Ecto neural progenitor cell (in vitro differentiated cells): ENCODE measurements at regions not wholly inside any gene's neighbourhood (a gene's known extent, or its start where the extent isn't known, plus 50 kb on each side); places are given as distances from the start of the nearest gene placed in this dataset.
"Not testable (repeated sequence)": the region's sequence is repeated elsewhere in the genome, so short reads cannot be mapped to it uniquely, and the experiment has no call there.

Source experiments
- DNase-seq: peaks from one replicate; pipeline ENCODE4 v3.0.0-alpha.2; 2018; ENCODE audit warnings: low spot score

DNA sequence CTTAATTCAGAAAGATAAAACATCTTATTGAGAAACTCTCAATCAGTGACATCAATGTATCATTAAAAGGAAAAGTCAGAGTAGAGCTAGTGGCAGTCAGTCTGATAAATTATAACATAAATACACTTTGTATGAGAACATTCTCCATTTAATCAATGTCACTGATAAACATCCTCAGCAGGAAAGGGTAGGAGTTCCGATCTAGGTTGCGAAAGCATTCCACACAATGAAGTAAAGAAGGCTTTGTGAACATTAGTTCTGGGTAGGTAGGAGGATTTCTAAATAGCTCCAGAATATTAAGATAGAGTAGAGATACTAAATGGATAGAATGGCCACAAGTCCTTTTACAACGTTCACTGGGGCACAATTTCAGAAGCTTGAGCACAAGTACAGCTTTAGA lies 179.7 kb upstream of the MALRD1 start:
- DNase-seq: no peak

DNA sequence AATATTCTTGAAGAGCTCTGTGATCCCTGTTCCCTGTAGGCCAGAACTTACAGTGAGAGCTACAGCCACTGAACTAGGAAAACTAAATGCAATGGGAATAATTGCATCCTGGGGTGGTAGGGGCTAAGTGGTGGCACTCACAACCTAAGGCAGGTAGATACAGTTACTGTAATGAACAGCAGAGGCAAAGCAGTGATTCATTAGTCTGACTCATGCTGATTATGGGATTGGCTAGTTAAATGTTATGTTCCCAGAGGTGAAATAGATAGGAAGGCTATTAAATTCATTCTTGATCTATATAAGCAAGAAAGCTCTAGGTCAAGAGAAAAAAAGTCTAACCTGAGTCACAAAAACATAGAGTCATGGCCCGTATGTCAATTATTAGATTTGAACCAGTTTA lies 173.1 kb upstream of the MALRD1 start:
- DNase-seq: no peak

DNA sequence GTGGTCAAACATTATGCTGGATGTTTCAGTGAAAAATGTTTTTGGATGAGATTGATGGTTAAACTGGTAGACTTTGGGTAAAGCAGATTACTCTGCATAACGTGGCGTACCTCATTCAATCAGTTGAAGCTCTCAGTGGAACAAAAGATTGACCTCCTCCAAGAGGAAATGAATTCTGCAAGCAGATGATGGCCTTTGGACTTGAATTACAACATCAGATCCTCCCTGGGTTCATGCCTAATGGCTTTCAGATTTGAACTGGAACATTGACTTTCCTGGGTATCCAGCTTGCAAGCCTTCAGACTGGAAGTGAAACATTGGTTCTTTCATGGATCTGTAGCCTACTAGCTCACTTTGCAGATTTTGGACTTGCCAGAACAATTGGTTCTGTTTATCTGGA lies 169.3 kb upstream of the MALRD1 start:
- DNase-seq: no peak

DNA sequence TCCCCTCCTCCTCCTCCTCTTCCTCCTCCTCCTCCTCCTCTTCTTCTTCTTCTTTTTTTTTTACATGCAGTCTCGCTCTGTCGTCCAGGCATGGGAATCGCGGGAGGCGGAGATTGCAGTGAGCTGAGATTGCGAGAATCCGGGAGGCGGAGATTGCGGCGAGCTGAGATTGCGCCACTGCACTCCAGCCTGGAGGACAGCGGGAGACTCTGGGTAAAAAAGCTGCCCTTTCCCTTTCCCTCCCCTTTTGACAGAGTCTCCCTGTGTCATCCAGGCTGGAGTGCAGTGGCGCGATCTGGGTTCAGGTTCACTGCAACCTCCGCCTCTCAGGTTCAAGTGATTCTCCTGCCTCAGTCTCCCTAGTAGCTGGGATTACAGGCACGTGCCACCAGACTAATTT lies 168.1 kb upstream of the MALRD1 start:
- DNase-seq: no peak

DNA sequence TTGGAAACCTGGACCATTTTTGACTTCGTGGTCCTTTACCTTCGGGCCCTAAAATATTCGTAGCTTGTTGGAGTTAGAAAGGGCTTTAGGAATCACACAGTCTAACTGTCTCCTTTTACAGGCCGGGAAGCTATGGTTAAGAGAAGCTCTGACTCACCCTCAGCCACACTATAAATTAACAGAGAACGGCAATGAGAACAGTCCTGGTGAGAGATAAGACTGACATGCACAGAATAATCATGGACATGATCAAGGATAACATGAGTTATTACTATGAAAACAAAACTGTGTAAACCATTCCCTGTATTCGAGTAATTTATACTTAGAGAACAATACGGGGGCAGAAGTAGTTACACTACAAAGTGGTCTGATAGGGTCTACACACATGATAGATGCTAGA lies 162.5 kb upstream of the MALRD1 start:
- DNase-seq: no peak

DNA sequence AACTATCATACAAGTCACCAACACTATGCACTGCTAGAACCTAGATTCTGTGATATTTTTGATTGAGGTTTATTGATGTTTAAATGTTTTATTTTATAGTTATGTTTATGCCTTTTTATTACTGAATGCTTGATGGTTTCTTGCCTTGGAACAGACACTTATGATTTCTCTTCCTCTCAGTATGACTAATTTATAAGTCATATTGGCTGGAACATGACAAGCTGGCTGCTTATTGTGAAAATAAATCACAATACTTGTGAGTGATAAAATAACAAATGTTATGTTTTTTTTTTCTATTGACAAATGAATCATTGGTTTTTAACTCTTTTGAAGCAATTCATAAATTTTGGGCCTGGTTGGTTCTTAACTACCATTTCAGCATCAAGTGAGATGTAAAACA lies 142.0 kb upstream of the MALRD1 start:
- no peak for DNase-seq

DNA sequence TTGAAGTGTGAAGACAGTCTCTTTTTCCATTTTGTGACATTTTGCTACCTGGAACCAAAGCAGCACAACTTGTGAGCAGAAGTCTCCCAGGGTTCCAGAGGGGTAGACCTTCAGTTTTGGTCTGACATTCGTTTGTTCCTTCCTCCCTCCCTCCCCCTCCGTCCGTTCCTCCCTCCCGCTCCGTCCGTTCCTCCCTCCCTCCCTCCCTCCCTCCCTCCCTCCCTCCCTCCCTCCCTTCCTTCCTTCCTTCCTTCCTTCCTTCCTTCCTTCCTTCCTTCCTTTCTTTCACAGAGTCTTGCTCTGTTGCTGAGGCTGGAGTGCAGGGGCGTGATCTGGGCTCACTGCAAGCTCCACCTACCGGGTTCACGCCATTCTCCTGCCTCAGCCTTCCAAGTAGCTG lies 131.2 kb upstream of the MALRD1 start:
- DNase-seq: not testable (repeated sequence)

DNA sequence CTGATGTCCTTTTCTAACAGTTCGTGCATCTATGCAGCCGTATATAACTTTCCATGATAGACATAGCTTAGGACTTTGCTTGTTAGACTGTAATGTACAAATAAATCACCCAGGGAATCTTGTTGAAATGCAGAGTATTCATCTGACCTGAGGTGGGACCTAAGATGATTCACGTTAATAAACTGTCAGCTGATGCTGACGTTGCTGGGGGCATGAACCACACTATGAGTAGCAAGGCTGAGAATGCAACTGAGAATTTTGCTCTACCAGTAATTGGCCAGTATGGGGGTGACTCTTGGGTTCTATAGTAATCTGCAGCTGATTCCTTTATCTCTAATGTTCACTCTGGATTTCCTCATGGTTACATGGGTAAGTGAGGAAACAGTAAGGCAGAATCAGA lies 130.1 kb upstream of the MALRD1 start:
- DNase-seq: no peak

DNA sequence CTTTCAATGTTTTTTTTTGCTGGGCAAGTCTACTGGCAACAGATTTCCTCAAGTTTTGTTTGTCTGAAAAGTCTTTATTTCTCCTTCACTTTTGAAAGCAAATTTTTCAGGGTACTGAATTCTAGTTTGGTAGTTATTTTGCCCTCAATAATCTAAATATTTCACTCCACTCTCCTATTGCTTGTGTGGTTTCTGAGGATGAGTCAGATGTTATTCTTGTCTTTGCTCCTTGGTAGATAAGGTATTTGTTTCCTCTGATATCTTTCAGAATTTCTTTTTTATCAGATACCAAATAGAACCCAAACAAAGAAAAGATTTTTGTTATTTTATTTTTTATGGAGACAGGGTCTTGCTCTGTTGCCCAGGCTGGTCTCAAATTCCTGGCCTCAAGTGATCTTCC lies 99.2 kb upstream of the MALRD1 start:
- DNase-seq: no peak

DNA sequence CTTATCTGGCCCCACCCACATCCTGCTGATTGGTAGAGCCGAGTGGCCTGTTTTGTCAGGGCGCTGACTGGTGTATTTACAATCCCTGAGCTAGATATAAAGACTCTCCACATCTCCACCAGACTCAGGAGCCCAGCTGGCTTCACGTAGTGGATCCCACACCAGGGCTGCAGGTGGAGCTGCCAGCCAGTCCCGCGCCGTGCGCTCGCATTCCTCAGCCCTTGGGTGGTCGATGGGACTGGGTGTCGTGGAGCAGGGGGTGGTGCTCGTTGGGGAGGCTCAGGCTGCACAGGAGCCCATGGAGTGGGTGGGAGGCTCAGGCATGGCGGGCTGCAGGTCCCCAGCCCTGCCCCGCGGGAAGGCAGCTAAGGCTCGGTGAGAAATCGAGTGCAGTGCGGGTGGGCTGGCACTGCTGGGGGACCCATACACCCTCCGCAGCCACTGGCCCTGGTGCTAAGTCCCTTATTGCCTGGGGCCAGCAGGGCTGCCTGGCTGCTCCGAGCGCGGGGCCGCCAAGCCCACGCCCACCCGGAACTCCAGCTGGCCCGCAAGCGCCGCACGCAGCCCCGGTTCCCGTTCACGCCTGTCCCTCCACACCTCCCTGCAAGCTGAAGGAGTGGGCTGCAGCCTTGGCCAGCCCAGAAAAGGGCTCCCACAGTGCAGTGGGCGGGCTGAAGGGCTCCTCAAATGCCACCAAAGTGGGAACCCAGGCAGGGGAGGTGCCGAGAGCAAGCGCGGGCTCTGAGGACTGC lies 97.4 kb upstream of the MALRD1 start:
- not testable (repeated sequence) for DNase-seq

DNA sequence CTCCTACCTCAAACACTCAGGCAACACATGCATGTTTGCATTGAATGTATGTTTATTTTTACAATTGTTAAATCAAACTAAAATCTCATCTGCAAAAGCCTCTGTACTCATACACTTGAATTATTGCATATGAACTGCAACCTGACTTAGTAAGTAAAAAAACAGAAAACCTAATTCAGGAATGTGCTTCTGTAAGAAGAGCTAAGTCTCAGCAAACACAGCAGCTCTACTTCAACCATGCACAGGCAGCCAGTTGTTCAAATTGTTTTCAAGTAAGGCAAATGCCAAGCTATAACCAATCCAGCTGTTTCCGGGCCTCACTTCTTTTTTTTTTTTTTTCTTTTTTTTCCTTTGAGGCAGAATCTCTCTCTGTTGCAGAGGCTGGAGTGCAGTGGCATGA lies 93.5 kb upstream of the MALRD1 start:
- no peak for DNase-seq

DNA sequence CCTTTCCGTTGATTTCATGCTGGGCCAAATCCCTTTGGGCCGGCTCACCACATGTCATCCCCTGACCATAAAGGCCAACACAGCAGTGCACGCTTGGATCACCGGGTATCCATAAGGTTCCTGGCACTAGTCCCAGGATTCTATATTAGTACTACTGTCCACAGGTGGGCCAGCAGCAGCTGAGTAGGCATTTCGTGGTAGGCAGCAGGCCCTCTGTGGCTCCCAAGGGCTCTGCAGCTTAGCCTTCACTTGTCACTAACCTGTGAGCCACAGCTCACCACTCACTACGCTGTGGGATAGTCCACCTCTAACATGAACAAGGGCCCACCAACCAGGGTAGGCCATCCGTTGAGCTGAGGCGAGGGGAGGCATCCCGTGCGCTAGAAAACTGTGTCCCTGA lies 89.2 kb upstream of the MALRD1 start:
- DNase-seq: no peak

DNA sequence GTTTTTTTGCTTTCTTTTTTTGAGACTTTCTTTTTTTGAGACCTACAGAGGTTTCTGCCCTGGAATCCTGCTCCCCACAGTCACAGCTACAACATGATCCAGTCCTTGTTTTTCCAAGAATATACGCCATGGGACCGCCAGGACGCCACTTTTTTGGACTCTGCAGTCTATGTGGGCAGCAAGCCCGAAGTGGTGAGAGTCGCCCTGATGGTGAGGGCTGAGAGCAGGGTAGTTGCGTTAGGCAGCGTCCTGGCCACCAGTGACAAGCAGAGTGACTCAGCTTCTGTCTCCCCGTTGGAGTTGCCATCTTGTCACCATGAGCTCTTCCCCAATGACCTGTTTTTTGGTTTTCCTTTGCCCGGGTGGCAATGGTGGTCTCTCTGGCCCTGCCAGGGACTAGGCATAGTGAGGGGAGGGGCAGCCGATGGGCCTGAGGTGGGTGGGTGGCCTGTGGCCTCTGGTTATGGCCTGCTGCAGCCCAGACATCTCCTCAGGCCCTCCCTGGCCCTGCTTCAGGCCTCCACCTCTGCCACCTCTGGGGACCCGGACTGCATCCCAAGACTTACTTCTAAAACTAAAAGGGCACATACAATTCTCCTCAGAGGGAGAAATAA lies 88.0 kb upstream of the MALRD1 start:
- no peak for DNase-seq

DNA sequence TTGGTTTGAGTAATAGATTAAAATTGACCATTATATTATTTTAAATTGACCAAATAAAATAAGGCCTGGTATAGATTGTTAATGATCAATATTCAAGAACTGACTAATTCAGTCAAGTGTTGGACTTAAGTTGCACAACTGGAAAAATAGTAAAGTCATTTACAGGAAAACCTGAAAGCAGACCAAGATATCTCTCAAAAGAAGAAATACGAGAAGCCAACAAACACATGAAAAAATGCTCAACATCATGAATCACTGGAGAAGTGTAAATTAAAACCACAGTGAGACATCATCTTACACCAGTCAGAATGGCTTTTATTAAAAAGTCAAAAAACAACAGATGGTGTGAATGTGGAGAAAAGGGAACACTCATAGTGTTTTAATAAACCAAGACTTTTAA lies 80.4 kb upstream of the MALRD1 start:
- DNase-seq: no peak

DNA sequence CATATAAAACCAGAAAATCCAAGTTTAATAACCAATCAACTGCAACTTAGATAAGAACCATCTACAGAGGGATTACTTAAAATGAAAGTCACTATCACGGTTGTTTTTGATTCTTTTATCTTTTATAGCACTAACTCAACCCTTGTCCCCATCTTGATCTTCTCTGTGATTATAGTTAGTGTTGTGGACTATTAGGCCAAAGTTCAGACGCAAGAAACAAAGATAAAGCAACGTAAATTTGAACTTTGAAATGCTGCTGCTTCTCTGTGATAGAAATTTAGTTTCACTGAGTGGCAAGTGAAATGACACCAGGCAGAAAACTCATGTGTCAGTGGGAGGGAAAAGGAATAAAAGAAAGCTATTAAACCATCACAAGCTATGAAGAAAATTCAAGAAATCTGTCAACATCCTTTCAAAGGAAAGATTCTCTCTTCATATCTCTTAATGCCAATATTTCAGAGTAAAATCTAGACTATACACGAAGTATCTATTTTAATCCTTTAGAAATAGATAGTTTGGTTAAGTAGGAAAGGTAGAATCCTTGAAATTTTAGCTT lies 71.8 kb upstream of the MALRD1 start:
- no peak for DNase-seq

DNA sequence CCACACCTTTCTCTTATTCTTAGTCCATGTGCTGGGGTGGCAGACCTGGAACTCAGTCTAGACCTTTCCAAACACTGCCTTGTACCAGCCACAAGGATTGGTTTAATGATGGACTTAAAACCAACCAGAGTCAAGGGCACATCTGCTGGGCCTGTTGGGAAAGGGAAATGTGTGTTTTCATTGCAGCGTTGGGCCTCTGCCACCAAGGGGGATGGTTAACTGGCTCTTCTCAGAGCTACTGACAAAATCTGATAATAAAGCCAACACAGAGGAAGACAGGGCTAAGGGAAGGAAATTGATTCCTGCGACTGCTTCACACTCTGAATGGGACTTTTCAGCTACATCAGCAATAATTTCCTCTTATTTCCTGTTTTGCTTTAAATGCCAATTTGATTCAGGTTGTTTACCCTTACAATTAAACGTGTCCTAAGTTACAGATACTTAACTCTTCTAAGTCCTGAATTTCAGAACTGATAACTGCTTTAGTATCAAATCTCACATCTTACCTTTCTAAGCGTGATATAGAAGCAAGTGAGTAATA lies 68.4 kb upstream of the MALRD1 start:
- DNase-seq: no peak

DNA sequence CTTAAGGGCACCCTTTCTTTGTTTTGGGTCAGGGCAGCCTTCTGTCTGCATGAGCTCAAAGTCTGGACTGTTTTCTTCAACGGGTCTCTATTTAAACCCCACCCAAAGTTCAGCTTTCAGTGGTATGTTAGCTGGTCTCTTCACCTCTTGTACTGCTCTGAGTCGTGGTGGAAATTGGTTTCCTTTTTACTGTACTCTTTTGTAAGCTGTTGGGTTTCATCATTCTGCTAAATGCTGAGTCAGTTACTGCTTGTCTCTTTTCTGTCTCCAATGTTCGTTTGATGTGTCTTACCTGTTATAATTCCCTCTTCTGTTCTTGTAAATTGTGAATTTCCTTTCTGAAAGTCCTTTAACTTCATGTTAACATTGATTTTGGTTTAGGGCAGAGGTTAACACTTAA lies 64.1 kb upstream of the MALRD1 start:
- DNase-seq: no peak

DNA sequence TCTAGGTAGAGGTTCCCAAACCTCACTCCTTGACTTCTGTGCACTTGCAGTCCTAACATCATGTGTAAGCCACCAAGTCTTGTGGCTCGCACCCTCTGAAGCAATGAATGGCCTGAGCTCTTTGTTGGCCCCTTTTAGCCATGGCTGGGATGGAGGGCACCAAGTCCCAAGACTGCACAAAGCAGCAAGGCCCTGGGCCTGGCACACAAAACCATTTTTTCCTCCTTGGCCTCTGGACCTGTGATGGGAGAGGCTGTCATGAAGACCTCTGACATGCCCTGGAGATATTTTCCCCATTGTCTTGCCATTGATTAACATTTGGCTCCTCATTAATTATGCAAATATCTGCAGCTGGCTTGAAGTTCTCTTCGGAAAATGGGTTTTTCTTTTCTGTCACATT lies 60.3 kb upstream of the MALRD1 start:
- no peak for DNase-seq
